HG02642 (cell line): ENCODE measurements at regions not wholly inside any gene's neighbourhood (a gene's known extent, or its start where the extent isn't known, plus 50 kb on each side); places are given as distances from the start of the nearest gene placed in this dataset.
A peak's percentile ranks its signal among the peaks of the same experiment; 100 is the strongest.

ENCODE experiments used
- ATAC-seq: cut with Tn5 transposase; IDR thresholded peaks from one replicate; pipeline ENCODE4 v1.9.1; 2021; ENCODE audit warnings: mild to moderate bottlenecking; ENCODE audit not compliant: unreplicated experiment, poor library complexity

DNA sequence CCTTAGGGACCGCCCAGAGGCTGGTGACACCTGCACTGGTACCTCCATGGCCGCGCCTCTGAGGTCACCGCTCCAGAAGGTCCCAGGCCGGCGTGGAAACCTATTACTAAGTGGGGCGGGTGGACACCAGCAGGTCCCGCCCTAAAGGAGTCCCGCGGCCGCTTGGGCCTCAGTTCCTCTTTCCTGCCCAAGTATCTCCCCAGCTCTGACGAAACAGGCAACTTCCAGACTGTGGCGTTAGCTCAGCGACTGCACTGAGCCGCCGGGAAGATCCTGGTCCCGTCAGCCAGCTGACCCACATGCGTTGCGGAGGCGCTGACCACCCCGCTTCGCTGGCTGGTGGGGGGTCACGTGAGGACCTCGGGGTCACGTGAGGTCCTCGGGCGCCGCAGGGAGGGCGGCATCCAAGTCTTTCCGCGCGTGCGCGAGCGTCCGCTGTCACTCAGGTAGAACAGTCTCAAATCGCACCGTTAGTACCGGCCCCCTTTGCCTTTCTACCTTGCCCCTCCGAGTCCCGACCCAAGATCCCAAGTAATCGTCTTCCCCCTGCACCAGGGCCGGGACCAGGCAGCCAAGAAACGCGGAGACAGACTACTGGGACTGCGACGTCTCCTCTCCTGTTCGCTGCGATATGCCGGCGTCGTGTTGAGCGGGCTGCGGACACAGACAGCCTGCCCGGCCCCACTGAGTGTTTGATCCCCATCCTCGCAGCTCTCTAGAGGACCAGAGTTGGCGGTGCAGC, 53.7 kb upstream of the KDM4C start:
- ATAC-seq = peak; percentile 95

DNA sequence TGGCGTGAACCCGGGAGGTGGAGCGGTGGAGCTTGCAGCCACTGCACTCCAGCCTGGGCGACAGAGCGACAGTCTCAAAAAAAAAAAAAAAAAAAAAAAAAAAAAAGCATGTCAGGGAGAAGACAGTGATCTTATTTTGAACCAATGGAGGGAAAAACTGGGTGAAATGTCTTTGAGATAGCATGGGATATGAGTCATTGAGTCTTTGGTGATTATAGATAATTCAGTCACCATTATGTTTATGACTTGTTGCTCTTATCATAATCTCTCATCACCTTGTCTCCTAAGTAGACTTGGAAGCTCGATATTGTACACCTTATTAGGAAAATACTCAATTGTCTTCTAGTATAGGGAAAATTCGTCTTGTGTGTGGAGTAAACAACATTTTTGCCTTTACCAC, 55.1 kb upstream of the KDM4C start:
- no peak for ATAC-seq

- no peak for ATAC-seq
Observed at GRCh38 chr9:6696178-6696577, 50.6 kb upstream of the GLDC start.

DNA sequence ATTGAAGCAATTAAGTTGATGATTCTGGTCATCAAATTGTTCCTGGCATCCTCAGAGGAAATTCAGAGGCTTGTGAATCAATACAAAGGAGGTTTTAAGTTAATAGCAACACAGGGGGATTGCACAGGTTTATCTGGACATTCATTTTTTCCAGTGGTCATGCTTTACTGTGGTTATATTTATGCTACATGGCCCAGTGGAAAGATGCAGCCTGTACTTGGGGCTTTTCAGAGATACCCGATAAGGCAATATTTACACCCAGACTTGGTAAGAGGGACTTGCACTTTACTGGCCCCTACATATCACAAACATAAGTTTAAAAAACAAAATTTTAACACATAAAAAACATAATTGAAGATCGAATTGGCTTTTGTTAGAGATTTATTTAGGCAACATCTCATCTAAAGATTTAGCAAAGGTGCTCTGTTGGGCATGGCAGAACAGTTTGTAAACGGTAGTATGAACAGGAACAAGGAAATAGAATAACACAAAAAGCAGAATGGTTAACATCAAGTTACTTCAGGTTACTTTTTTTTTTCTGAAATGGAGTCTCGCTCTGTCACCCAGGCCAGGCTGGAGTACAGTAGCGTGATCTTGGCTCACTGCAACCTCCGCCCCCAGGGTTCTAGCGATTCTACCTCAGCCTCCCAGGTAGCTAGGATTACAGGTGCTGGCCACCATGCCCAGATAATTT, 49.7 kb upstream of the GLDC start:
- ATAC-seq = no peak
